HG02759 (cell line): ENCODE measurements at regions not wholly inside any gene's neighbourhood (a gene's known extent, or its start where the extent isn't known, plus 50 kb on each side); places are given as distances from the start of the nearest gene placed in this dataset.
"Not testable (repeated sequence)": the region's sequence is repeated elsewhere in the genome, so short reads cannot be mapped to it uniquely, and the experiment has no call there.

Experiments
- ATAC-seq: cut with Tn5 transposase; IDR thresholded peaks from one replicate; pipeline ENCODE4 v1.9.1; 2021; ENCODE audit warnings: mild to moderate bottlenecking, moderate library complexity; ENCODE audit not compliant: unreplicated experiment

- no peak for ATAC-seq
Observed at GRCh38 chr6:21708320-21708580, 114.7 kb downstream of the SOX4 start.

- no peak for ATAC-seq
Observed at GRCh38 chr6:21710216-21710615, 116.7 kb downstream of the SOX4 start.

GRCh38 chr6:21710908-21711627, 117.5 kb downstream of the SOX4 start:
- no peak for ATAC-seq

- no peak for ATAC-seq
Observed at GRCh38 chr6:21712213-21712612, 118.7 kb downstream of the SOX4 start.

- no peak for ATAC-seq
Observed at GRCh38 chr6:21713481-21713880, 119.9 kb downstream of the SOX4 start.

GRCh38 chr6:21715180-21715579, 121.6 kb downstream of the SOX4 start:
- ATAC-seq = no peak

GRCh38 chr6:21722510-21722909, 129.0 kb downstream of the SOX4 start:
- no peak for ATAC-seq

- ATAC-seq = no peak
Observed at GRCh38 chr6:21726676-21727075, 133.1 kb downstream of the SOX4 start.

- no peak for ATAC-seq
Observed at GRCh38 chr6:21728141-21728540, 134.6 kb downstream of the SOX4 start.

GRCh38 chr6:21729431-21729830, 135.9 kb downstream of the SOX4 start:
- ATAC-seq = no peak

GRCh38 chr6:21730533-21730932, 137.0 kb downstream of the SOX4 start:
- no peak for ATAC-seq

GRCh38 chr6:21731411-21732031, 138.0 kb downstream of the SOX4 start:
- no peak for ATAC-seq

GRCh38 chr6:21732032-21732730, 138.6 kb downstream of the SOX4 start:
- not testable (repeated sequence) for ATAC-seq

- no peak for ATAC-seq
Observed at GRCh38 chr6:21732731-21733130, 139.2 kb downstream of the SOX4 start.

GRCh38 chr6:21733311-21733710, 139.8 kb downstream of the SOX4 start:
- ATAC-seq = no peak

- ATAC-seq = no peak
Observed at GRCh38 chr6:21734204-21734603, 140.7 kb downstream of the SOX4 start.

GRCh38 chr6:21738180-21739094, 144.9 kb downstream of the SOX4 start:
- no peak for ATAC-seq

- ATAC-seq = no peak
Observed at GRCh38 chr6:21739241-21739640, 145.7 kb downstream of the SOX4 start.

- no peak for ATAC-seq
Observed at GRCh38 chr6:21739838-21740237, 146.3 kb downstream of the SOX4 start.

GRCh38 chr6:21740376-21741124, 147.0 kb downstream of the SOX4 start:
- ATAC-seq = no peak
